ENCODE measurements at regions not wholly inside any gene's neighbourhood (a gene's known extent, or its start where the extent isn't known, plus 50 kb on each side); places are given as distances from the start of the nearest gene placed in this dataset.

GRCh38 chr20:40488401-40488800 is 200.6 kb downstream of the MAFB start:
- no peak for DNase-seq

DNA sequence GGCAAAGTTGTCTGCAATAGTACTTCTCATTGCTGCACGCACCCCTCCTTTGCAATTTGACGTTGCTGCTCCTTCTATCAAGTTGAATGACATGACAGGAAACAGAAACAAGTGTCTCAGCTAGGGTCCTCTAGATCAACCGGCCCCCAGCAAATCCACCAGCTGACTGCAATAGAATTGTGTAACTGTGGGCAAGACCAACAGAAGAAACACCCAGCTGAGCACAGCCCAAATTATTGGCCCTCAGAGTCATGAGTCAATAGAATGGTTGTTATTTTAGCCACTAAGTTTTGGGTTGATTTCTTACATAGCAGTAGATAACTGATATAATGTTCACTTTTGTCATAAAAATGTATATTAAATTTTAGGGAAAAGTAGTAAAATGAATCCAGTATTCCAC is 202.7 kb downstream of the MAFB start:
- no peak for DNase-seq

- DNase-seq = no peak
These were observed 207.1 kb downstream of the MAFB start for GRCh38 chr20:40481743-40482458.

GRCh38 chr20:40481337-40481736 is 207.7 kb downstream of the MAFB start:
- no peak for DNase-seq

DNA sequence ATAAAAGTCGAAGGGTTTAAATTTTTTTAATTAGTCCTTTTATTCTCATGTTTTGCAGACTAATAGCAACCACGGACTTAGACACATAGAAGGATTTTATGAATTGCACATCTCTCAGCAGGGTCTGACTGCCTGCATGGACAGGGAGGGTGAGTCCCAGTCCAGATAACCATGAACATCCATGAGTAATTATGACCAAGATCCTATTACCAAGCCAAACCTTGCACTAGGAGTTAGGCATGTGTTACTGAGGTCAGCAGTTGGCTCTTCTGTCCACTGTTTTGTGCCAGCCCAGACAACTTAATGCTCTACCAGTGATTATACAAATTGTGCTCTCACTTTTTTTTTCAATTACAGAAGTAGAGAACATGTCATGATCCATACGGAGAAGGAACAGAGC is 211.2 kb downstream of the MAFB start:
- no peak for DNase-seq

DNA sequence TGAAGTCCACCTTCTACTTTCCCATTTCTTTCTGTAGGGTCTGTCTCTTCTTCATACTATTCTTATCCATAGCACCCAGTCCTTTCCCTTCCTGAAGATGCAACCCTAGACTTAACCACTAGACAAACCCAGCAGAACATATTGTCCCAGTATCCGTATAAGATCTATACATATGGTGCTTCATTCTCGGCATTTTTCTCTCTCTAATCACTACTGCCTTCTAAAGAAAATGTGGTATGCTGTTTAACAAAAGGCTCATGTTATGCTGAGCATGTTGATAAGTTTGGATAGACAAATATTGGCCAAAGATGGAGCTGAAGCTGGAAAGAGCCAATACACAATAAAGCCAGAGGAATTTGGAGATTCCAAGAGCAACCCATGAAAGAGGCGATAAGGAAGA is 212.6 kb downstream of the MAFB start:
- no peak for DNase-seq

DNA sequence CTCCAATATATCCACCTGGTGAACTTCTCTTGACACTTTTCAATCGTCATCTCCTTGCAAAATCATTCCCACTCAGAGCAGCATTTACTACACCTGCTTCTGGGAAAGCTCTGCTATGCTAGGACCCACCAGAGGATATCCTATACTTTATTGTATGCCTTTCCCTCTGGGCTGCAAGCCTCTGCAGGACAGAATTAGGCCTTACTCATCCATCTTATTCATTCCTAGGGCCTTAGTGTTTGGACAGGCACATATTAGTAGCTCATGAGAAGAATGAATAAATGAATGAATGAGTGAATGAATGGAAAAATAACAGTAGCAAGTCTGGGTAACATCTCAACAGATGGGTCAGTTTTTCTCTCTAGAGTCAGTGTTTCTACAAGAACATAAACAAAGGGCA is 216.1 kb downstream of the MAFB start:
- no peak for DNase-seq

- DNase-seq = no peak
These were observed 217.8 kb downstream of the MAFB start for GRCh38 chr20:40471261-40471629.

DNA sequence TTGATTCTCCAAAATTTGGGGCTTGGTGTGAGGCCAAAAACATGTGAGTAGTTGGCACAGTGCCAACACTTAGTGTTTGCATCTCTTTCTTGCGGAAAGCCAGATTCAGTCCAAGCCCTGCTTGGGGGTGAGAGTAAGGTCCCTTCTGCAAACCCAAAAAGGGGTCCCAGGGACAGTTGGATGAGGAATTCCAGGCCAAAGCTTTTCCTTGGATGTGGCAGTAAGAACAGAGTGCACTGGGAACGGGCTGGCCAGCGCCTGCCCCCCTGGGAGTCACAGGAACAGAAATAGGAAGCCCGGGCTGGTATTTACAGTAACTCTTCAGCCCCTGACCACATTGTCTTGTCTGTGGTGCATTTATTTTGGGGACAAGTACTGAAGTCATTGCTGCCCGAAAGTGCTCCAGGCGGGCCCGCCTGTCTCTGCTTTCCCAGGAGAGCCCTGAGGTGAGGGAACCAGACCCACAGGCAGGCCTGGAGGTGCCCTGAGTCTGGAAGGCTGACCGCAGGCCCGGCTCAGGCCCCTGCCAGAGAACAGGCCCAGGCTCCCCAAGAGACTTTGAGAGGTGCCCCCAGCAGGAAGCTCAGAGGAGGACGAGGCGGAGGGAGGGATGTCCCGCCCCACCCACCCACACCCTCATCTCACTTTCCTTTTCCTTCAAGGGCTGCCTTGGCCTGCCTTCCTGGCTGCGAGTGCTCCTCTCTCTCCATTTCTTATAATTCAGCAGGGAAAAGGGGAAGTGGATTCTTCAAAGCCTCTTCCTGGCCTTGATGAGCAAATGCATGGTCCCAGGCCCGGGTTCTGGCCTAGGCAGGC is 218.4 kb downstream of the MAFB start:
- no peak for DNase-seq

DNA sequence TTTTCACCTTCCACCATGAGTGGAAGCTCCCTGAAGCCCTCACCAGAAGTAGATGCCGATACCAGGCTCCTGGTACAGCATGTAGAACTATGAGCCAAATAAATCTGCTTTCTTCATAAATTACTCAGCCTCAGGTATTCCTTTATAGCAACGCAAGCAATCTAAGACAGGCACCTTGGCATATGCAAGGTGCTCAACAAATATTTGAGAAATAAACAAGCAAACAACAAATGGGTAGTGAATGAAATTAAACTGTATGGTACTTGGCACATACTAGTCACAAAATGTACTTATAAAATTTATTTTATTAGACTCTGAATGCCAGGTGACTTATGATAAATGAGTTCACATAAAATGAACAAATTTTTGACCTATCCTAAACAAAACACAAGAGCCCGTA is 220.3 kb downstream of the MAFB start:
- no peak for DNase-seq

GRCh38 chr20:40467703-40468411 is 221.2 kb downstream of the MAFB start:
- no peak for DNase-seq

- no peak for DNase-seq
These were observed 222.0 kb downstream of the MAFB start for GRCh38 chr20:40467067-40467466.

DNA sequence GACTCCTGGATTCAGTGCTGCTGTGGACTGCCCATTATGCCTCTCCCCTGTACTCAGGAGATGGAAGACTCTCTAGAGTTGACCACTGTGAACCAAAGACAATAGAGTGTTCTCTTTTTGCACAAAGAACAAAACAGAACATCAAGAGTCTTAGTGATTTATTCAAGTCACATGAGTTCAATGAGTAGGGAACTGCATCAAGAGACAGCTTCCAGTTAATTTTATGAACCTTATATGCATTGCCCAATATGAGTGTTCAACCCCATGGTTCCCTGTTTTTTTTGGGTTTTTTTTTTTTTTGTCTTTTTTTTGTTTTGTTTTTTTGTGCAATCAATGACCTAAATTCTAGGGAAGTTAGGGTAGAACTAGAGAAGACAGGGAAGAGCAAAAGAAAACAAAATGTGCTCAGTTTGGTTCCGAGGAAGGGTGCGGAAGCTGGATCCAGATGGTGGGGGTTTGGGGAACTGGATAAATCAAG is 224.3 kb downstream of the MAFB start:
- DNase-seq = no peak

GRCh38 chr20:40463171-40463570 is 225.9 kb downstream of the MAFB start:
- no peak for DNase-seq

DNA sequence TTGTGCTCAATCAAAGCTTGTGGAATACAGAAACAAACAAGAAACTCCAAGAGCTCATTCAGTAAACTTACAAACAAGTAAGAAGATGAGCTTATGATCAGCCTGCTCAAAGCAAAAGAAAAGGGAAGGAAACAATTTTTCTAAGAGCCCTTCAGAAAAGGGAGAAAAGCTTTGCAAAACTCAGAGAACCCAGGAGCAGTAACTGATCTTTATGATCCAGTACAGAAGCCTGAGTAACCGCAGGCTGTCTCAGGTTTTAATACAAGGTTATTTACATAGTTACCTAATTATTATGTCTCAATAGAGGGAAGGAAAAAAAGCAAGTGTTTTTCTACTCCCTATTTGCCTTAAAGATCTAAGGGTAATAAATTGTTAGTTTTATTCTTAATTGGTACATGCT is 226.5 kb downstream of the MAFB start:
- DNase-seq = no peak

DNA sequence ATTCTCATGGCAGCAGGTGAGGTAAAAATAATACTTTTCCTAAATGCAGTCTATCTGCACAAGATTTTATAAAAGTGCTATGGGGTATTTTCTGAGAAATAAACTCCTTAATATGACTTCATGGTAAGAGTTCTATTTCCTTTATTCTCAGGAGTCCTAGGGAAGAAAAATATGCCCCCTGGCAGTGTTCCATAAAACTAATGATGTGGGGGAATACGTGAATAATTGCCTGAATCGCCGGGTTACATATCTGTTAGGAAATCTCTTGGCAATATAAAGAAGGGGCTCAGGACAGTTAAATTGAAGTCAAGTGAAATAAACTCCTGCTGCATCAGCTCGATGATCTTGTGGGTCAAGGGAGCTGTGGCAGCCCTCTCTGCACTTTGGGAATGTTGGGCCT is 229.7 kb downstream of the MAFB start:
- DNase-seq = no peak

- DNase-seq = no peak
These were observed 231.6 kb downstream of the MAFB start for GRCh38 chr20:40457404-40457803.

- DNase-seq = no peak
These were observed 236.3 kb downstream of the MAFB start for GRCh38 chr20:40452758-40453157.

- no peak for DNase-seq
These were observed 237.5 kb downstream of the MAFB start for GRCh38 chr20:40451552-40451951.

DNA sequence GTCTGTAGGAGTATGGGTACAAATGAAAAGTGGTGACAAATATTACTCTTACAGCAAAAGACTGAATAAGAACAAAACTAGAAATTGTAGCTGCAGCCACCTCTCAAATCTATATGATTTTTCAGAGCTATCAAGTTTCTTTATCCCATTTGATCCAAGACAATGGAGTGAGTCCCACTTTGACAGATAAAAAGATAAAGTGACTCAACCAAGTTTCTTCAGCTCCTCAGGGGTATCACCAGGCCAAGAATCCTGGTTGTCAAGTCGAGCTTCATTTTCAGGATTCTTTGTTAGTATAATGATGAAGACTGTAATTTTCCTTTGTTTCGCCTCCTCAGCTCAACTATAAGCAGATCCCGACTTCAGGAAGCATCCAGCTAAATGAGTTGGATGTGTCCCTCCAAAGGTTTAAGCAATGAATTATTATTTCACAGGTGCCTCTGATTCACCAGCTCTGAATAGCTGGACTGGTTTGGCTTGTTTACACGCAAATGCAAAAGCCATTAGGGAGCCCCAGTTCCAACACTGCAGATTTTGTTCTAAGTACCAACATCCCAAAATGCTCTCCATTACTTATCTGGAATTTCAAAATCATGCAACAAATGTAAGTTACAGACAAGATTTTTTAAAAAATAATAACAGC is 238.9 kb downstream of the MAFB start:
- no peak for DNase-seq

- DNase-seq = no peak
These were observed 239.8 kb downstream of the MAFB start for GRCh38 chr20:40449144-40449690.

DNA sequence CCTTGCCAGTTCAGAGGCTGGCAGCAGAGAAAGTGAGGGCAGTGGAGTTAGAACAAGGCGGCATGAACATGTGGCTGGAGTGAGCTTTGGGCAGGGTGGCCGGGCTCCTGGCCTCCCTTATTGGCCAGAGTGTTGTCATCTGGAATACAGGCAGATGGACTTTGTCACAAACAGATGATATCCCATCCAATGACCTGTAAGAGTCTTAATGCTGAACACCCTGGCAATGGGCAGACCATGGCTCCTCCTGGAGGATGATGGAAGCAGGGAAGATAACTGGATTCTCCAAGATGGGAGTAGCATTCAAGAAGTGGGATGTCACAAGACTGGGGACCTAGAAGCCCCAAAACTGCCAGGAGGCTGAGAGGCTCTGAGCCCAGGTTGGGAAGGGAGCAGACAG is 242.1 kb downstream of the MAFB start:
- DNase-seq = no peak

DNA sequence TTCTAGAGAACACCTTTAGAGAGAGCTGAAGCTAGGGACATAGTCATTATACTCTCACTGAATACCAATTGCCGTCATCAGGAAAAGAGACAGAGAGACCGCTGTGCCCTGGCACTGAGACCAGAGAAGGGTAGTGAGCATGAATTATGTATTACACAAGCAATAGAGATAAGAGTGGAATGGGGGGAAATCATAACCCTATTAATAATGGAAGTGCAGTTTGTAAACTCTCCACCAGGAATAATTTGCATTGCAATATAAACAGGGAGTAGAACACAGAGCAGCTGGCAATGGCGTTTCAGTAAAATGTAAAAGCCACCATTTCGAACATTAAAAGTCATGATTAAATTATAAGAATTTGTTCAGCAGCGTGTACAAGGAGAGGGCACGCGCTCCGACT is 244.5 kb downstream of the MAFB start:
- no peak for DNase-seq

All from activated CD4-positive, alpha-beta T cell treated with anti-CD3 and anti-CD28 coated beads, Interleukin-2, amount 50 U/mL, for 4 hours (primary cell).